ENCODE measurements at regions not wholly inside any gene's neighbourhood (a gene's known extent, or its start where the extent isn't known, plus 50 kb on each side); places are given as distances from the start of the nearest gene placed in this dataset.

GRCh38 chrY:16121988-16122387 lies 1597.7 kb downstream of the NLGN4Y start (continued):
- TF ChIP-seq NANOG (IDR thresholded peaks at IDR 0.05; ENCODE audit: borderline replicate concordance) (no peak), EZH2 (IDR thresholded peaks at IDR 0.05; ENCODE audit: low read depth, unreplicated experiment) (no peak)

- H2AFZ ChIP-seq = no peak overlapping the region
- H3K4me3 ChIP-seq = no peak overlapping the region
- no peak for TF ChIP-seq EZH2phosphoT487 (IDR thresholded peaks at IDR 0.05; ENCODE audit: unreplicated experiment)
- TF ChIP-seq ZNF462 (CRISPR knock-in tag; IDR thresholded peaks at IDR 0.05) = no peak
- no peak for TF ChIP-seq EZH2 (IDR thresholded peaks at IDR 0.05; ENCODE audit: low read depth, unreplicated experiment)
- no peak for TF ChIP-seq POLR2AphosphoS5 (IDR thresholded peaks at IDR 0.05; ENCODE audit: low read depth)
- TF ChIP-seq STAT1 (IDR thresholded peaks at IDR 0.05; ENCODE audit: unreplicated experiment) = no peak
- no peak for TF ChIP-seq CREB1 (CRISPR knock-in tag; IDR thresholded peaks at IDR 0.05; ENCODE audit: low read depth)
- no peak for TF ChIP-seq CTCF (conservative IDR thresholded peaks at IDR 0.05; ENCODE audit: low read depth in 2 of 2)
- no peak for TF ChIP-seq ZNF331 (CRISPR knock-in tag; IDR thresholded peaks at IDR 0.05; ENCODE audit: low read depth)
- TF ChIP-seq NANOG (IDR thresholded peaks at IDR 0.05; ENCODE audit: borderline replicate concordance) = no peak
- H3K4me1 ChIP-seq (ENCODE audit: insufficient read depth) = no peaks in the 10 kb centered on the region
- no peaks in the 10 kb centered on the region for H3K27me3 ChIP-seq (ENCODE audit: insufficient read depth)
- H4K20me1 ChIP-seq (replicated peaks; ENCODE audit: insufficient read depth) = no peaks in the 10 kb centered on the region
- no peak for ATAC-seq
- no peak overlapping the region for H3K27ac ChIP-seq (ENCODE audit: low read depth)
- no peak overlapping the region for H3K4me2 ChIP-seq
- Mint-ChIP-seq H3K27ac (no peak overlapping the region), H3K36me3 (ENCODE audit: low read depth) (peaks cover 28% of the 10 kb centered on the region), H3K9me3 (peaks cover 34% of the 10 kb centered on the region), H3K27me3 (ENCODE audit: insufficient read depth, low read depth, poor library complexity) (no peaks in the 10 kb centered on the region), H3K4me3 (no peak overlapping the region), H3K4me1 (no peaks in the 10 kb centered on the region)
- H3F3A ChIP-seq (replicated peaks; ENCODE audit: low read depth) = no peaks in the 10 kb centered on the region
- no peaks in the 10 kb centered on the region for H3K79me2 ChIP-seq (replicated peaks; ENCODE audit: insufficient read depth)
- H3K36me3 ChIP-seq (ENCODE audit: insufficient read depth) = no peaks in the 10 kb centered on the region
- no peaks in the 10 kb centered on the region for H3K9me2 ChIP-seq (ENCODE audit: insufficient read depth)
- no peak for DNase-seq (ENCODE audit: low spot score)
Observed at GRCh38 chrY:16124630-16125317, 1600.4 kb downstream of the NLGN4Y start.

Data from GM23338 (cell line).